ENCODE measurements at regions not wholly inside any gene's neighbourhood (a gene's known extent, or its start where the extent isn't known, plus 50 kb on each side); places are given as distances from the start of the nearest gene placed in this dataset.

- no peak for TF ChIP-seq ZFAT (CRISPR knock-in tag; conservative IDR thresholded peaks at IDR 0.05)
- TF ChIP-seq, protein P1, sequence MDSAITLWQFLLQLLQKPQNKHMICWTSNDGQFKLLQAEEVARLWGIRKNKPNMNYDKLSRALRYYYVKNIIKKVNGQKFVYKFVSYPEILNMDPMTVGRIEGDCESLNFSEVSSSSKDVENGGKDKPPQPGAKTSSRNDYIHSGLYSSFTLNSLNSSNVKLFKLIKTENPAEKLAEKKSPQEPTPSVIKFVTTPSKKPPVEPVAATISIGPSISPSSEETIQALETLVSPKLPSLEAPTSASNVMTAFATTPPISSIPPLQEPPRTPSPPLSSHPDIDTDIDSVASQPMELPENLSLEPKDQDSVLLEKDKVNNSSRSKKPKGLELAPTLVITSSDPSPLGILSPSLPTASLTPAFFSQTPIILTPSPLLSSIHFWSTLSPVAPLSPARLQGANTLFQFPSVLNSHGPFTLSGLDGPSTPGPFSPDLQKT (CRISPR knock-in tag; IDR thresholded peaks at IDR 0.05; ENCODE audit: borderline replicate concordance): no peak
- peak; percentile 21; the same call in 1 of the 2 replicates for TF ChIP-seq YEATS2 (CRISPR knock-in tag; IDR thresholded peaks at IDR 0.05; ENCODE audit: borderline replicate concordance)
- no peak for TF ChIP-seq ZNF225 (CRISPR knock-in tag; IDR thresholded peaks at IDR 0.05)
- TF ChIP-seq ZNF644 (CRISPR knock-in tag; IDR thresholded peaks at IDR 0.05; ENCODE audit: low read depth): peak; percentile 93
- TF ChIP-seq MAZ (IDR thresholded peaks at IDR 0.05; ENCODE audit: borderline replicate concordance, low read depth, low read length): no peak
- TF ChIP-seq MAZ (CRISPR knock-in tag; IDR thresholded peaks at IDR 0.05; ENCODE audit: low read depth): no peak
- TF ChIP-seq CHCHD3 (CRISPR knock-in tag; IDR thresholded peaks at IDR 0.05): no peak
- 0 out of 2 replicates have a peak, but pooled peaks have one; percentile 23 for TF ChIP-seq RARA (CRISPR knock-in tag; IDR thresholded peaks at IDR 0.05)
- TF ChIP-seq ZBTB33 (CRISPR knock-in tag; IDR thresholded peaks at IDR 0.05): peak; percentile 74; the same call in 1 of the 2 replicates
- TF ChIP-seq STAT6 (CRISPR knock-in tag; IDR thresholded peaks at IDR 0.05; ENCODE audit: borderline replicate concordance): no peak
- no peak for TF ChIP-seq GTF3A (CRISPR knock-in tag; conservative IDR thresholded peaks at IDR 0.05)
- TF ChIP-seq FLYWCH1 (CRISPR knock-in tag; IDR thresholded peaks at IDR 0.05): no peak
- TF ChIP-seq RCOR2 (CRISPR knock-in tag; IDR thresholded peaks at IDR 0.05): no peak
- TF ChIP-seq LBX2 (CRISPR knock-in tag; IDR thresholded peaks at IDR 0.05; ENCODE audit: borderline replicate concordance): no peak
- peak; percentile 41; the same call in 1 of the 2 replicates for TF ChIP-seq BCL6 (CRISPR knock-in tag; IDR thresholded peaks at IDR 0.05)
- 0 out of 2 replicates have a peak, but pooled peaks have one; percentile 31 for TF ChIP-seq HDAC2 (CRISPR knock-in tag; IDR thresholded peaks at IDR 0.05)
- TF ChIP-seq, protein P2, sequence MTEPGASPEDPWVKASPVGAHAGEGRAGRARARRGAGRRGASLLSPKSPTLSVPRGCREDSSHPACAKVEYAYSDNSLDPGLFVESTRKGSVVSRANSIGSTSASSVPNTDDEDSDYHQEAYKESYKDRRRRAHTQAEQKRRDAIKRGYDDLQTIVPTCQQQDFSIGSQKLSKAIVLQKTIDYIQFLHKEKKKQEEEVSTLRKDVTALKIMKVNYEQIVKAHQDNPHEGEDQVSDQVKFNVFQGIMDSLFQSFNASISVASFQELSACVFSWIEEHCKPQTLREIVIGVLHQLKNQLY (CRISPR knock-in tag; IDR thresholded peaks at IDR 0.05): no peak
- TF ChIP-seq MATR3 (CRISPR knock-in tag; IDR thresholded peaks at IDR 0.05): no peak
- TF ChIP-seq ZNF501 (CRISPR knock-in tag; IDR thresholded peaks at IDR 0.05): no peak
- peak; percentile 98 for TF ChIP-seq CEBPB (IDR thresholded peaks at IDR 0.05; ENCODE audit: borderline replicate concordance, low read depth, low read length)
- TF ChIP-seq TRIM22 (IDR thresholded peaks at IDR 0.05): no peak
- TF ChIP-seq ZNF563 (CRISPR knock-in tag; IDR thresholded peaks at IDR 0.05): no peak
- TF ChIP-seq TP53 (CRISPR knock-in tag; conservative IDR thresholded peaks at IDR 0.05): no peak
Measured at GRCh38 chr2:19021721-19022120, 336.7 kb downstream of the OSR1 start (continued).
